Neural cell (in vitro differentiated cells): ENCODE measurements at regions not wholly inside any gene's neighbourhood (a gene's known extent, or its start where the extent isn't known, plus 50 kb on each side); places are given as distances from the start of the nearest gene placed in this dataset.

Experiments
- CTCF ChIP-seq: fragments of 450-650 bp; IDR thresholded peaks from 2 replicates; pipeline ENCODE4 v1.5.1; 2014; ENCODE audit warnings: antibody characterized with exemption, mild to moderate bottlenecking, moderate library complexity; ENCODE audit not compliant: poor library complexity, severe bottlenecking
- EZH2 ChIP-seq: fragments of 200-600, 300-800 bp; shearing (Covaris generic), sonication (generic); IDR thresholded peaks from 2 replicates; pipeline ENCODE4 v1.6.1; 2014; ENCODE audit warnings: antibody characterized with exemption, low read length, borderline replicate concordance, mild to moderate bottlenecking; ENCODE audit not compliant: insufficient read depth, poor library complexity, severe bottlenecking
- POLR2AphosphoS5 ChIP-seq: IDR thresholded peaks from 2 replicates; pipeline ENCODE4 v1.6.1; 2012
- REST ChIP-seq: IDR thresholded peaks from 2 replicates; pipeline ENCODE4 v1.6.1; 2012; ENCODE audit warnings: borderline replicate concordance
- TAF1 ChIP-seq: IDR thresholded peaks from 2 replicates; pipeline ENCODE4 v1.6.1; 2012; ENCODE audit warnings: low read depth

- TF ChIP-seq REST (no peak), CTCF (no peak), EZH2 (no peak), TAF1 (no peak), POLR2AphosphoS5 (no peak)
These were observed 517.2 kb upstream of the CDH6 start for GRCh38 chr5:30676223-30676840.
